Kidney (tissue), 13 donors: ENCODE measurements at regions not wholly inside any gene's neighbourhood (a gene's known extent, or its start where the extent isn't known, plus 50 kb on each side); places are given as distances from the start of the nearest gene placed in this dataset.
A peak's percentile ranks its signal among the peaks of the same experiment; 100 is the strongest.

ENCODE experiments used
- DNase-seq, 5 donors: peaks; one replicate each; pipeline ENCODE4 v3.0.0-alpha.2; 2013 to 2020
- FAIRE-seq: peaks from 2 replicates; lab custom pipeline; 2012; peaks lifted over from hg19 to GRCh38; lab: Jason Lieb, UNC
- H3K27ac ChIP-seq, 2 donors: one replicate each; pipeline ENCODE4 v1.7.0; 2013; ENCODE audit warnings: low read depth in 2 of 2, low read length in 2 of 2, inconsistent platforms in 1 of 2
- H3K27me3 ChIP-seq: one replicate; pipeline ENCODE4 v1.7.1; 2013; ENCODE audit warnings: low read length, inconsistent platforms; ENCODE audit not compliant: control insufficient read depth, insufficient read depth
- H3K36me3 ChIP-seq, 3 donors: one replicate each; pipeline versions ENCODE4 v1.7.0 to v1.7.1; 2013; ENCODE audit warnings: low read length in 3 of 3, control low read depth in 1 of 3, inconsistent platforms in 1 of 3; ENCODE audit not compliant: insufficient read depth in 3 of 3, control insufficient read depth in 2 of 3
- H3K4me1 ChIP-seq, 3 donors: one replicate each; pipeline versions ENCODE4 v1.7.0 to v1.7.1; 2013; ENCODE audit warnings: low read length in 3 of 3, inconsistent platforms in 1 of 3, low read depth in 1 of 3; ENCODE audit not compliant: control insufficient read depth in 2 of 3, insufficient read depth in 2 of 3
- H3K4me3 ChIP-seq, 3 donors: one replicate each; pipeline versions ENCODE4 v1.7.0 to v1.8.1; 2013; ENCODE audit warnings: low read length in 3 of 3, control low read depth in 1 of 3, inconsistent platforms in 1 of 3
- H3K9ac ChIP-seq, 3 donors: one replicate each; pipeline versions ENCODE4 v1.7.0 to v1.7.1; 2013; ENCODE audit warnings: low read length in 3 of 3, control low read depth in 1 of 3, inconsistent platforms in 1 of 3
- H3K9me3 ChIP-seq, 3 donors: one replicate each; pipeline versions ENCODE4 v1.7.0 to v1.7.1; 2013; ENCODE audit warnings: low read length in 3 of 3, control low read depth in 1 of 3, inconsistent platforms in 1 of 3; ENCODE audit not compliant: control insufficient read depth in 2 of 3, insufficient read depth in 1 of 3
- intact Hi-C: fragments of 100-400 bp; cut with DNase I; formaldehyde crosslinking; loops from one replicate; pipeline ENCODE4 v1.11.1; 2022
- TF ChIP-seq, protein P1 (sequence below): IDR thresholded peaks from 3 replicates; pipeline ENCODE4 v1.5.1; 2012; ENCODE audit warnings: mild to moderate bottlenecking, moderate library complexity, borderline replicate concordance; ENCODE audit not compliant: insufficient read depth; ENCODE audit errors: extremely low read depth
- donor health status: control.
- donor health status: control.
- donor health status: control.
- donor health status: control.
- donor health status: control.
- donor health status: DM: yes; HTN: yes; CAD: no.
- donor health status: Normal renal cell carcinoma (clear cell type).

DNA sequence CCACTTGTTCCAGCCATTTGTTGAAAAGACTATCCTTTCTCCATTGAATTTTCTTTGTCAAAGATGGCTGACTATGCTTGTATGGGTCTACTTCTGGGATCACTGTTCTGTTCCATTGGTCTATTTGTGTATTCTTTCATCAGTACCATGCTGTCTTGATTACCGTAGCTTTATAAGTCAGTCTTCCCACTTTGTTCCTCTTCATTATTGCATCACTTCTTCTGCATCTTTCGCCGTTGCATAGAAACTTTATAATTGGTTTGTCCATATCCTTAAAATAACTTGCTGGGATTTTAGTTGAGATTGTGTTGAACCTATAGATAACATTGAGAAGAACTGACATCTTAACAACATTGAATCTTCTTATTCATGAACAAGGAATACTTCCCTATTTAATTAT, 598.8 kb downstream of the TBC1D22A start:
- Histone ChIP-seq H3K27ac (no peak overlapping the region), H3K4me3 (no peak overlapping the region), H3K9ac (no peak overlapping the region), H3K9me3 (peaks cover 0 to 5% (median 0%) of the 10 kb centered on the region in 3 donors), H3K4me1 (no peaks in the 10 kb centered on the region), H3K36me3 (no peaks in the 10 kb centered on the region), H3K27me3 (no peaks in the 10 kb centered on the region)
- FAIRE-seq (no peak), DNase-seq (no peak)
- TF ChIP-seq, protein P1, sequence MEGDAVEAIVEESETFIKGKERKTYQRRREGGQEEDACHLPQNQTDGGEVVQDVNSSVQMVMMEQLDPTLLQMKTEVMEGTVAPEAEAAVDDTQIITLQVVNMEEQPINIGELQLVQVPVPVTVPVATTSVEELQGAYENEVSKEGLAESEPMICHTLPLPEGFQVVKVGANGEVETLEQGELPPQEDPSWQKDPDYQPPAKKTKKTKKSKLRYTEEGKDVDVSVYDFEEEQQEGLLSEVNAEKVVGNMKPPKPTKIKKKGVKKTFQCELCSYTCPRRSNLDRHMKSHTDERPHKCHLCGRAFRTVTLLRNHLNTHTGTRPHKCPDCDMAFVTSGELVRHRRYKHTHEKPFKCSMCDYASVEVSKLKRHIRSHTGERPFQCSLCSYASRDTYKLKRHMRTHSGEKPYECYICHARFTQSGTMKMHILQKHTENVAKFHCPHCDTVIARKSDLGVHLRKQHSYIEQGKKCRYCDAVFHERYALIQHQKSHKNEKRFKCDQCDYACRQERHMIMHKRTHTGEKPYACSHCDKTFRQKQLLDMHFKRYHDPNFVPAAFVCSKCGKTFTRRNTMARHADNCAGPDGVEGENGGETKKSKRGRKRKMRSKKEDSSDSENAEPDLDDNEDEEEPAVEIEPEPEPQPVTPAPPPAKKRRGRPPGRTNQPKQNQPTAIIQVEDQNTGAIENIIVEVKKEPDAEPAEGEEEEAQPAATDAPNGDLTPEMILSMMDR, result no peak
- intact Hi-C loops, result no loop called here

DNA sequence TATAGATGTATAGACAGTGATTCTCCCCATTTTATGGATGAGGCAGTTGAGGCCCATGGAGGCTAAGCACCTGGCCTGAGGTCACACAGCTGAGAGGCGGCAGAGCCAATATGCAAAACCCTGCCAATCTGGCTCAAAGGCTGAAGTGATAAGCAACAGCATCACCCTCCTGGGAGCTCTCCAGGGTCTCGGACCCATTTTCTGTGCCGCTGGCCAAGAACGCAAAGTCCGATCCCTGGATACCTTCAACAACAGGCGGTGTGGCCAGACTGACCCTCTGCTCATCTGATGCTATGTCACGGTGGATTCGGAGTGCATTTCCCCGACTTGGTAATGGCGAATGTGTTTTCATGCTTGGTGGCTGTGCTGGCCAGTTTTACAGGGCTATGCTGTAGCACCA, 595.0 kb downstream of the TBC1D22A start:
- FAIRE-seq, result no peak
- H3K4me3 ChIP-seq, result no peak overlapping the region
- no peak overlapping the region for H3K9ac ChIP-seq
- TF ChIP-seq, protein P1, result no peak
- intact Hi-C loops, result no loop called here
- no peak overlapping the region for H3K27ac ChIP-seq
- no peaks in the 10 kb centered on the region for H3K27me3 ChIP-seq
- H3K4me1 ChIP-seq, result no peaks in the 10 kb centered on the region
- DNase-seq, result peak in 1 of 5 donors; percentile 3
- peaks cover 0 to 2% (median 0%) of the 10 kb centered on the region in 3 donors for H3K9me3 ChIP-seq
- H3K36me3 ChIP-seq, result no peaks in the 10 kb centered on the region

DNA sequence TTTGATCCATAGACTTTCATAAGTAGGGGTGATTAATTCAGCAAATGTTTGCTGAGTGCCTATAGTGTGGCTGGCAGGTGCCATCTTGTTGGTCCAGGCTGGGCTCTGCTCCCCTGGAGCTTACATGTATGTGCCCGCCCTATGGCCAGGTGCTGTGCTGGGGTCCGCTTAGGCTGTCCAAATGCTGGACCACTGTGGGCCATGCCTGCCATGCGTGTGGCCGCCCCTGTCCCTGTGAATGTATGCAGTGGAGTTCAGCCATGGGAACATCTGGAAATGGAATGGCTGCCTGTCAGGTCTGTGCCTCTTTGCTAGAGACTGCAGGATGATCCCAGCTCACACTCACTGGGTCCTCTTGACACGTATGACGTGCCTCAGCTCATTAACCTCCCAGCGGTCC, 594.6 kb downstream of the TBC1D22A start:
- Histone ChIP-seq H3K27me3 (no peaks in the 10 kb centered on the region), H3K4me3 (no peak overlapping the region), H3K36me3 (no peaks in the 10 kb centered on the region), H3K4me1 (no peaks in the 10 kb centered on the region), H3K9me3 (peaks cover 0 to 1% (median 0%) of the 10 kb centered on the region in 3 donors), H3K27ac (no peak overlapping the region), H3K9ac (no peak overlapping the region)
- no peak for FAIRE-seq
- intact Hi-C loops, result no loop called here
- DNase-seq, result peak in 1 of 5 donors; percentile 7
- TF ChIP-seq, protein P1, result no peak

DNA sequence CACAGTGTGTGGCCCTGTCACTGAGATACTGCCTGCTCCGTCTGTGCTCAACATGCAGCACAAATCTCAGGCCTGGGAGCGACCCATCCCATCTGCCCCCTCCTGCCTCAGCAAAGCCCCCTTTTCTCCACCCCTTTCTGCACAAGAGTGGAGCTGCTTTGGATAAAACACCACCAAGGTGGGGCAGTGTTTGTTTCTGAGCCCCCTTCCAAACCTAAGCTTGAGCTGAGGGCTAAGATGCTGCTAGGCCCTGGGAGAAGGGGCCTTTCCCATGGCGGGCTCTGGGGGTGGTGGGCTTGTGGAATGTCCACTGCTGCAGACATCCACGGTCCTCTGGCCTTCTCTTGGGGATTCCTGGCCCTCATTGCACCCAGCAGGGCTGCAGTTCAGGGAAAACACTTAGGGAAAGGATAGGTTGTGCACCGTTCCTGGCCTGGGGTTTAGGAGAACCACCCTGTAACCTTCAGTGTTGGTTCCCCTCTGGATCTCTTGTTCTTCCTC, 594.1 kb downstream of the TBC1D22A start:
- TF ChIP-seq, protein P1, result no peak
- no peak overlapping the region for H3K4me3 ChIP-seq
- H3K4me1 ChIP-seq, result no peaks in the 10 kb centered on the region
- H3K9me3 ChIP-seq, result no peaks in the 10 kb centered on the region
- DNase-seq, result peak in 1 of 5 donors; percentile 16
- intact Hi-C loops, result no loop called here
- H3K9ac ChIP-seq, result no peak overlapping the region
- H3K27me3 ChIP-seq, result no peaks in the 10 kb centered on the region
- no peak overlapping the region for H3K27ac ChIP-seq
- H3K36me3 ChIP-seq, result no peaks in the 10 kb centered on the region
- FAIRE-seq, result no peak
